H1 (cell line): ENCODE measurements at regions not wholly inside any gene's neighbourhood (a gene's known extent, or its start where the extent isn't known, plus 50 kb on each side); places are given as distances from the start of the nearest gene placed in this dataset.

Source experiments
- CTCF ChIA-PET: fragments of 300-600 bp; sonication (Branson Sonifier 250); formaldehyde crosslinking; loops from one replicate; lab custom pipeline; 2021; ENCODE audit not compliant: partially characterized antibody; lab: Charles Lee
- POLR2A ChIA-PET: fragments of 300-600 bp; sonication (Branson Sonifier 250); formaldehyde crosslinking; loops from one replicate; lab custom pipeline; 2021; ENCODE audit warnings: inconsistent platforms; ENCODE audit not compliant: partially characterized antibody; lab: Charles Lee
- DNase-seq, 2 experiments: peaks; one replicate each; pipeline versions ENCODE4 v3.0.0 to v3.0.0-alpha.2; 2010 to 2022; ENCODE audit warnings: low spot score in 2 of 2, low read depth in 1 of 2, mixed read lengths in 1 of 2
- FAIRE-seq: peaks from 2 replicates; lab custom pipeline; 2011; peaks lifted over from hg19 to GRCh38; lab: Jason Lieb, UNC
- H2AFZ ChIP-seq: 2 replicates; pipeline ENCODE4 v1.8.1; 2012; ENCODE audit warnings: low read length, inconsistent platforms
- H2AK5ac ChIP-seq: 2 replicates; pipeline ENCODE4 v1.6.1; 2013; ENCODE audit warnings: low read depth, low read length
- H2BK120ac ChIP-seq: replicated peaks from 2 replicates; pipeline ENCODE3; 2013; ENCODE audit warnings: low read depth, low read length, inconsistent platforms
- H2BK12ac ChIP-seq: 2 replicates; pipeline ENCODE4 v1.6.1; 2013; ENCODE audit warnings: low read depth, low read length
- H2BK15ac ChIP-seq: 2 replicates; pipeline ENCODE4 v1.6.1; 2013; ENCODE audit warnings: low read length
- H2BK20ac ChIP-seq: 2 replicates; pipeline ENCODE4 v1.6.1; 2013; ENCODE audit warnings: low read length
- H2BK5ac ChIP-seq: 2 replicates; pipeline ENCODE4 v1.6.1; 2013; ENCODE audit warnings: low read depth, low read length
- H3K14ac ChIP-seq: 2 replicates; pipeline ENCODE4 v1.6.1; 2013; ENCODE audit warnings: inconsistent platforms; ENCODE audit not compliant: insufficient read length
- H3K18ac ChIP-seq: 2 replicates; pipeline ENCODE4 v1.6.1; 2013; ENCODE audit warnings: low read length; ENCODE audit errors: extremely low read depth
- H3K23ac ChIP-seq: 2 replicates; pipeline ENCODE4 v1.6.1; 2013; ENCODE audit warnings: inconsistent platforms; ENCODE audit not compliant: insufficient read length
- H3K23me2 ChIP-seq: 2 replicates; pipeline ENCODE4 v1.6.1; 2013; ENCODE audit warnings: low read depth, low read length
- H3K27ac ChIP-seq: 2 replicates; pipeline ENCODE4 v1.6.1; 2011; ENCODE audit warnings: low read depth, low read length, inconsistent platforms
- H3K27me3 ChIP-seq, 4 experiments: replicated peaks in 1 of 4; 1 replicate in 1 of 4; 2 replicates in 3 of 4; pipeline versions ENCODE4 v1.6.1 to v1.8.1; 2011 to 2013; ENCODE audit warnings: low read length in 3 of 4, mild to moderate bottlenecking in 3 of 4, inconsistent platforms in 2 of 4, mixed read lengths in 2 of 4, moderate library complexity in 1 of 4; ENCODE audit not compliant: control insufficient read depth in 3 of 4, insufficient read depth in 3 of 4; ENCODE audit errors: extremely low read depth in 1 of 4
- H3K36me3 ChIP-seq, 4 experiments: 2 replicates each; pipeline versions ENCODE4 v1.6.1 to v1.8.1; 2011 to 2013; ENCODE audit warnings: mild to moderate bottlenecking in 4 of 4, low read length in 3 of 4, moderate library complexity in 2 of 4, control low read depth in 1 of 4, inconsistent platforms in 1 of 4; ENCODE audit not compliant: insufficient read depth in 4 of 4, control insufficient read depth in 2 of 4
- H3K4ac ChIP-seq: replicated peaks from 2 replicates; pipeline ENCODE3; 2013; ENCODE audit warnings: low read length, low read depth, mixed read lengths, inconsistent platforms; ENCODE audit not compliant: insufficient read length
- H3K4me1 ChIP-seq, 4 experiments: replicated peaks in 1 of 4; 1 replicate in 1 of 4; 2 replicates in 3 of 4; pipeline versions ENCODE4 v1.6.1 to v1.8.1; 2011 to 2013; ENCODE audit warnings: low read length in 3 of 4, inconsistent platforms in 2 of 4, mixed read lengths in 1 of 4; ENCODE audit not compliant: insufficient read depth in 4 of 4, control insufficient read depth in 3 of 4
- H3K4me2 ChIP-seq, 2 experiments: 2 replicates each; pipeline versions ENCODE4 v1.6.1 to v1.8.1; 2011 to 2013; ENCODE audit warnings: low read depth in 2 of 2, low read length in 2 of 2, control low read depth in 1 of 2, inconsistent platforms in 1 of 2, mild to moderate bottlenecking in 1 of 2; ENCODE audit not compliant: insufficient read depth in 1 of 2
- H3K4me3 ChIP-seq, 4 experiments: fragments of 200-600, 300-600 bp in 1 of 4; sonication (generic), shearing (Covaris generic), sonication (Bioruptor Twin) in 1 of 4; 2 replicates each; pipeline versions ENCODE4 v1.5.1 to v1.8.1; 2011 to 2016; ENCODE audit warnings: low read length in 4 of 4, low read depth in 3 of 4, control low read depth in 2 of 4, inconsistent platforms in 2 of 4, mild to moderate bottlenecking in 2 of 4, mixed read lengths in 1 of 4, moderate library complexity in 1 of 4; ENCODE audit not compliant: insufficient read depth in 2 of 4; ENCODE audit errors: extremely low read depth in 1 of 4
- H3K56ac ChIP-seq: replicated peaks from 2 replicates; pipeline ENCODE3; 2013; ENCODE audit warnings: low read depth, mild to moderate bottlenecking, mixed read lengths, low read length, inconsistent platforms; ENCODE audit not compliant: insufficient read length
- H3K79me1 ChIP-seq: 2 replicates; pipeline ENCODE4 v1.6.1; 2013; ENCODE audit warnings: low read depth, low read length, control low read depth
- H3K79me2 ChIP-seq, 2 experiments: 2 replicates each; pipeline versions ENCODE4 v1.6.1 to v1.8.1; 2012 to 2013; ENCODE audit warnings: low read length in 2 of 2, mild to moderate bottlenecking in 2 of 2, inconsistent platforms in 1 of 2; ENCODE audit not compliant: insufficient read depth in 2 of 2, control insufficient read depth in 1 of 2
- H3K9ac ChIP-seq, 4 experiments: replicated peaks in 1 of 4; 1 replicate in 1 of 4; 2 replicates in 3 of 4; pipeline versions ENCODE4 v1.6.1 to v1.8.1; 2011 to 2013; ENCODE audit warnings: low read depth in 3 of 4, low read length in 3 of 4, control low read depth in 2 of 4, mild to moderate bottlenecking in 2 of 4, moderate library complexity in 2 of 4, inconsistent platforms in 1 of 4; ENCODE audit errors: extremely low read depth in 1 of 4
- H3K9me3 ChIP-seq, 2 experiments: 2 replicates each; pipeline versions ENCODE4 v1.6.1 to v1.8.1; 2012 to 2013; ENCODE audit warnings: mild to moderate bottlenecking in 2 of 2, moderate library complexity in 2 of 2, control low read depth in 1 of 2, inconsistent platforms in 1 of 2, low read depth in 1 of 2, low read length in 1 of 2, mixed read lengths in 1 of 2; ENCODE audit not compliant: insufficient read depth in 2 of 2
- H4K20me1 ChIP-seq, 2 experiments: replicated peaks in 1 of 2; 2 replicates each; pipeline versions ENCODE3 to v1.8.1; 2011 to 2013; ENCODE audit warnings: inconsistent platforms in 2 of 2, low read length in 2 of 2, mild to moderate bottlenecking in 1 of 2; ENCODE audit not compliant: insufficient read depth in 2 of 2, control insufficient read depth in 1 of 2
- H4K5ac ChIP-seq: 2 replicates; pipeline ENCODE4 v1.6.1; 2013; ENCODE audit warnings: low read length, low read depth, mixed read lengths, inconsistent platforms; ENCODE audit not compliant: insufficient read length
- H4K8ac ChIP-seq: 2 replicates; pipeline ENCODE4 v1.8.0; 2013; ENCODE audit warnings: mild to moderate bottlenecking, moderate library complexity, low read length, inconsistent platforms; ENCODE audit not compliant: insufficient read depth; ENCODE audit errors: extremely low read depth
- H4K91ac ChIP-seq: replicated peaks from 2 replicates; pipeline ENCODE3; 2013; ENCODE audit warnings: low read length, mixed read lengths, inconsistent platforms; ENCODE audit not compliant: insufficient read length
- ATF3 ChIP-seq: IDR thresholded peaks from 2 replicates; pipeline ENCODE4 v1.6.1; 2011; ENCODE audit warnings: low read depth, mild to moderate bottlenecking, low read length; ENCODE audit not compliant: insufficient read depth
- KDM4A ChIP-seq: IDR thresholded peaks from one replicate; pipeline ENCODE4 v1.7.1; 2012; ENCODE audit warnings: low read depth, mild to moderate bottlenecking, moderate library complexity, low read length, inconsistent platforms; ENCODE audit not compliant: severe bottlenecking
- SAP30 ChIP-seq: fragments of 300-600 bp; sonication (generic); IDR thresholded peaks from 2 replicates; pipeline ENCODE4 v1.7.1; 2012; ENCODE audit warnings: low read length, moderate library complexity, mild to moderate bottlenecking, inconsistent platforms; ENCODE audit not compliant: insufficient read depth, insufficient replicate concordance
- WGBS, 2 experiments: shearing (Covaris generic) in 1 of 2; methylation state at CpG; one replicate each; pipeline versions ENCODE4 v1.1.6 to v1.1.7; 2013 to 2015; ENCODE audit warnings: low lambda C conversion rate in 2 of 2, mixed read lengths in 2 of 2, inconsistent platforms in 1 of 2, low coverage in 1 of 2, missing lambda C conversion rate in 1 of 2; ENCODE audit not compliant: insufficient replicate concordance in 2 of 2, insufficient coverage in 1 of 2, insufficient read length in 1 of 2; ENCODE audit errors: extremely low coverage in 1 of 2, missing lambda C conversion rate in 1 of 2; 5-methylcytosine and 5-hydroxymethylcytosine counted together
- TF ChIP-seq, protein P1 (sequence below): IDR thresholded peaks from 2 replicates; pipeline ENCODE4 v1.6.1; 2012; ENCODE audit warnings: low read length, inconsistent platforms
- TF ChIP-seq, protein P2 (sequence below): IDR thresholded peaks from 2 replicates; pipeline ENCODE4 v1.6.1; 2012; ENCODE audit warnings: inconsistent platforms

- H4K20me1 ChIP-seq: peaks cover 0 to 2% of the 10 kb centered on the region in 2 experiments
- no peak overlapping the region for H3K4me2 ChIP-seq
- H2AK5ac ChIP-seq: no peak overlapping the region
- ChIA-PET POLR2A (no interaction called here), CTCF (interaction anchor here (0.6 kb wide), 1 partner anchor 340 kb away, joined by 3 read pairs; no protein-coding TSS in a partner anchor)
- no peak overlapping the region for H2AFZ ChIP-seq
- H3K9ac ChIP-seq: no peak overlapping the region
- H3K23ac ChIP-seq: no peak overlapping the region
- H2BK20ac ChIP-seq: no peak overlapping the region
- no peak overlapping the region for H3K56ac ChIP-seq
- H3K23me2 ChIP-seq: no peaks in the 10 kb centered on the region
- H3K36me3 ChIP-seq: no peaks in the 10 kb centered on the region
- TF ChIP-seq, protein P1, sequence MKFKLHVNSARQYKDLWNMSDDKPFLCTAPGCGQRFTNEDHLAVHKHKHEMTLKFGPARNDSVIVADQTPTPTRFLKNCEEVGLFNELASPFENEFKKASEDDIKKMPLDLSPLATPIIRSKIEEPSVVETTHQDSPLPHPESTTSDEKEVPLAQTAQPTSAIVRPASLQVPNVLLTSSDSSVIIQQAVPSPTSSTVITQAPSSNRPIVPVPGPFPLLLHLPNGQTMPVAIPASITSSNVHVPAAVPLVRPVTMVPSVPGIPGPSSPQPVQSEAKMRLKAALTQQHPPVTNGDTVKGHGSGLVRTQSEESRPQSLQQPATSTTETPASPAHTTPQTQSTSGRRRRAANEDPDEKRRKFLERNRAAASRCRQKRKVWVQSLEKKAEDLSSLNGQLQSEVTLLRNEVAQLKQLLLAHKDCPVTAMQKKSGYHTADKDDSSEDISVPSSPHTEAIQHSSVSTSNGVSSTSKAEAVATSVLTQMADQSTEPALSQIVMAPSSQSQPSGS: no peak
- TF ChIP-seq, protein P2, sequence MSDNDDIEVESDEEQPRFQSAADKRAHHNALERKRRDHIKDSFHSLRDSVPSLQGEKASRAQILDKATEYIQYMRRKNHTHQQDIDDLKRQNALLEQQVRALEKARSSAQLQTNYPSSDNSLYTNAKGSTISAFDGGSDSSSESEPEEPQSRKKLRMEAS: no peak
- TF ChIP-seq ATF3 (no peak), KDM4A (no peak), SAP30 (no peak)
- H3K79me1 ChIP-seq: no peaks in the 10 kb centered on the region
- H3K18ac ChIP-seq: no peak overlapping the region
- no peak overlapping the region for H3K4me3 ChIP-seq
- H3K9me3 ChIP-seq: no peaks in the 10 kb centered on the region
- peaks cover 0 to 9% (median 0%) of the 10 kb centered on the region in 4 experiments; a peak in 3 of 7 replicates for H3K4me1 ChIP-seq
- DNase-seq: no peak
- no peak overlapping the region for H4K91ac ChIP-seq
- H3K79me2 ChIP-seq: no peaks in the 10 kb centered on the region
- H4K5ac ChIP-seq: no peak overlapping the region
- no peak overlapping the region for H2BK5ac ChIP-seq
- no peak overlapping the region for H3K14ac ChIP-seq
- H3K27ac ChIP-seq: no peak overlapping the region
- H2BK15ac ChIP-seq: no peak overlapping the region
- peaks cover 0 to 1% (median 0%) of the 10 kb centered on the region in 4 experiments; a peak in 1 of 7 replicates for H3K27me3 ChIP-seq
- no peak overlapping the region for H4K8ac ChIP-seq
- no peak overlapping the region for H2BK12ac ChIP-seq
- no peak overlapping the region for H3K4ac ChIP-seq
- H2BK120ac ChIP-seq: no peak overlapping the region
- WGBS, 2 experiments: 93% methylated on average over 3 of the region's 3 CpGs; no CpG with 5 or more reads in 1 of the 2 experiments
- FAIRE-seq: no peak
Observed at GRCh38 chr6:87897663-87898062, 150.0 kb upstream of the SPACA1 start.
